Sigmoid colon (tissue), 3 donors: ENCODE measurements at regions not wholly inside any gene's neighbourhood (a gene's known extent, or its start where the extent isn't known, plus 50 kb on each side); places are given as distances from the start of the nearest gene placed in this dataset.
"Not testable (repeated sequence)": the region's sequence is repeated elsewhere in the genome, so short reads cannot be mapped to it uniquely, and the experiment has no call there.

Source experiments
- CTCF ChIP-seq, 4 experiments: fragments of 450-650 bp in 3 of 4; fragments of 200-600 bp in 1 of 4; IDR thresholded peaks; one replicate each; pipeline ENCODE4 v1.5.1; 2016 to 2019; ENCODE audit warnings: antibody characterized with exemption in 4 of 4, mild to moderate bottlenecking in 3 of 4, moderate library complexity in 2 of 4
- POLR2A ChIP-seq, 2 donors: fragments of 450-650 bp; IDR thresholded peaks; one replicate each; pipeline ENCODE4 v1.6.1; 2016; ENCODE audit warnings: antibody characterized with exemption in 2 of 2, mild to moderate bottlenecking in 2 of 2, moderate library complexity in 2 of 2

- TF ChIP-seq CTCF, POLR2A (IDR thresholded peaks at IDR 0.05): not testable (repeated sequence)
Measured at GRCh38 chr1:18579267-18579666, 51.4 kb upstream of the PAX7 start.
